Lower leg skin (tissue), 4 donors: ENCODE measurements at regions not wholly inside any gene's neighbourhood (a gene's known extent, or its start where the extent isn't known, plus 50 kb on each side); places are given as distances from the start of the nearest gene placed in this dataset.

ENCODE experiments used
- DNase-seq, 2 donors: peaks; one replicate each; pipeline ENCODE4 v3.0.0-alpha.2; 2019; ENCODE audit warnings: low spot score in 2 of 2
- H3K4me3 ChIP-seq: fragments of 200-600 bp; sonication (generic); 2 replicates; pipeline ENCODE4 v1.5.1; 2017; ENCODE audit warnings: mild to moderate bottlenecking, low read depth; ENCODE audit not compliant: poor library complexity, severe bottlenecking
- POLR2A ChIP-seq, 2 donors: fragments of 450-650 bp; IDR thresholded peaks; one replicate each; pipeline ENCODE4 v1.6.1; 2016 to 2017; ENCODE audit warnings: antibody characterized with exemption in 2 of 2, mild to moderate bottlenecking in 1 of 2, moderate library complexity in 1 of 2
- WGBS, 2 donors: methylation state at CpG; one replicate each; pipeline ENCODE4 v1.1.5; 2018; 5-methylcytosine and 5-hydroxymethylcytosine counted together
- intact Hi-C: fragments of 100-400 bp; cut with DNase I; formaldehyde crosslinking; loops from one replicate; pipeline ENCODE4 v1.15.0; 2023; ENCODE audit warnings: low total_unique reads
- TF ChIP-seq, protein P1 (sequence below), 3 donors: fragments of 450-650 bp; IDR thresholded peaks; one replicate each; pipeline ENCODE4 v1.5.1; 2016; ENCODE audit warnings: antibody characterized with exemption in 3 of 3, mild to moderate bottlenecking in 3 of 3, moderate library complexity in 2 of 3

DNA sequence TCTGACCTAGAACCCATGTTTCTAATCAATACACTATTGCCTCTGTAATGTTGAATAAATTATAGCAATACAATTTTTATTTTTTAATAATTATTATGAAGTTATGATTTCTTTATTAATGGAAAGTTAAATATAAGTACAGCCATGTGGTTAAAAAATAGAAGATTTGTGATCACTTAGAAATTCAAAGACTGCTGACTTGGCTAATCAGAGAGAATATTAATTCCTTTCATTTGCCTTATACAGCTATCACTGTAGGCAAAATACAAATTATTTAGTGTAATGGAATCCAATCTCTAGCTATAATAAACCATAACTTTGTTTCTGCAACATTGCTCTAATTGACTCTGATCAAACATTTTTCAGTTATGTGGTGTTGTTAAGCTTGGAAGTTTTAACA, 255.0 kb upstream of the TAS2R1 start:
- DNase-seq, result no peak
- TF ChIP-seq, protein P1, sequence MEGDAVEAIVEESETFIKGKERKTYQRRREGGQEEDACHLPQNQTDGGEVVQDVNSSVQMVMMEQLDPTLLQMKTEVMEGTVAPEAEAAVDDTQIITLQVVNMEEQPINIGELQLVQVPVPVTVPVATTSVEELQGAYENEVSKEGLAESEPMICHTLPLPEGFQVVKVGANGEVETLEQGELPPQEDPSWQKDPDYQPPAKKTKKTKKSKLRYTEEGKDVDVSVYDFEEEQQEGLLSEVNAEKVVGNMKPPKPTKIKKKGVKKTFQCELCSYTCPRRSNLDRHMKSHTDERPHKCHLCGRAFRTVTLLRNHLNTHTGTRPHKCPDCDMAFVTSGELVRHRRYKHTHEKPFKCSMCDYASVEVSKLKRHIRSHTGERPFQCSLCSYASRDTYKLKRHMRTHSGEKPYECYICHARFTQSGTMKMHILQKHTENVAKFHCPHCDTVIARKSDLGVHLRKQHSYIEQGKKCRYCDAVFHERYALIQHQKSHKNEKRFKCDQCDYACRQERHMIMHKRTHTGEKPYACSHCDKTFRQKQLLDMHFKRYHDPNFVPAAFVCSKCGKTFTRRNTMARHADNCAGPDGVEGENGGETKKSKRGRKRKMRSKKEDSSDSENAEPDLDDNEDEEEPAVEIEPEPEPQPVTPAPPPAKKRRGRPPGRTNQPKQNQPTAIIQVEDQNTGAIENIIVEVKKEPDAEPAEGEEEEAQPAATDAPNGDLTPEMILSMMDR (IDR thresholded peaks at IDR 0.05), result no peak
- TF ChIP-seq POLR2A (IDR thresholded peaks at IDR 0.05), result no peak
- intact Hi-C loops, result no loop called here
- H3K4me3 ChIP-seq, result no peak overlapping the region

DNA sequence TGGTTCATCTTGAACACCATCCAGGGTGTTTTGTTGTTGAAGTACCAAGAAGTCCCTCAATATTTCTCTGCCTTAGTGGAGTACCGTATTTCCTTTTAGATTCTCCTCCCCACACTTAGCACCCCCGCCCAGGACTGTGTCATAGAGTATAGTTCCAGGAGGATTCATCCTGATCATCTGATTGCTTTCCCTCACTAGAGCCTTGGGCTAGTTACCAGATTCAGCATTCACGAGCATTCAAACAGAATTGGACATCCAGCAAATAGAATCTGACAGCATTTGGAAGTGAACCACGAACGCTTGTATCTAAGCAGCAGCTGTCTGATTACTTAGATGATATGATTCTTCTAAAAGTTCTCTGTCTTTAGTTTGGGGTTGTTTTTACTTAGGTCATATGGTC, 248.1 kb upstream of the TAS2R1 start:
- DNase-seq, result no peak
- no peak overlapping the region for H3K4me3 ChIP-seq
- intact Hi-C loops, result no loop called here
- TF ChIP-seq, protein P1 (IDR thresholded peaks at IDR 0.05), result no peak
- no peak for TF ChIP-seq POLR2A (IDR thresholded peaks at IDR 0.05)
- WGBS, 2 donors, result 64 to 68% methylated on average over 5 of the region's 5 CpGs

GRCh38 chr5:9877488-9877887, 247.3 kb upstream of the TAS2R1 start:
- DNase-seq, result no peak
- H3K4me3 ChIP-seq, result no peak overlapping the region
- intact Hi-C loops, result no loop called here
- TF ChIP-seq, protein P1 (IDR thresholded peaks at IDR 0.05), result no peak
- TF ChIP-seq POLR2A (IDR thresholded peaks at IDR 0.05), result no peak
- 65 to 69% methylated on average over 4 of the region's 4 CpGs for WGBS, 2 donors

GRCh38 chr5:9876451-9876850, 246.3 kb upstream of the TAS2R1 start:
- intact Hi-C loops, result no loop called here
- no peak overlapping the region for H3K4me3 ChIP-seq
- DNase-seq, result no peak
- TF ChIP-seq POLR2A (IDR thresholded peaks at IDR 0.05), result no peak
- TF ChIP-seq, protein P1 (IDR thresholded peaks at IDR 0.05), result no peak
- 81 to 82% methylated on average over 4 of the region's 4 CpGs for WGBS, 2 donors

- intact Hi-C loops, result no loop called here
- WGBS, 2 donors, result 82 to 85% methylated on average over 2 of the region's 2 CpGs
Measured at GRCh38 chr5:9869616-9870288, 239.6 kb upstream of the TAS2R1 start.

More at GRCh38 chr5:9869616-9870288, 239.6 kb upstream of the TAS2R1 start:
- H3K4me3 ChIP-seq, result no peak overlapping the region
- DNase-seq, result no peak
- TF ChIP-seq, protein P1 (IDR thresholded peaks at IDR 0.05), result no peak
- no peak for TF ChIP-seq POLR2A (IDR thresholded peaks at IDR 0.05)
